ENCODE measurements at regions not wholly inside any gene's neighbourhood (a gene's known extent, or its start where the extent isn't known, plus 50 kb on each side); places are given as distances from the start of the nearest gene placed in this dataset.

GRCh38 chr15:100735129-100736053 is 133.0 kb downstream of the ASB7 start:
- no peak for DNase-seq (ENCODE audit: low read depth)

GRCh38 chr15:100737214-100737613 is 134.8 kb downstream of the ASB7 start:
- no peak for DNase-seq (ENCODE audit: low read depth)

GRCh38 chr15:100738614-100739013 is 136.2 kb downstream of the ASB7 start:
- DNase-seq (ENCODE audit: low read depth): no peak

GRCh38 chr15:100740138-100740537 is 137.7 kb downstream of the ASB7 start:
- DNase-seq (ENCODE audit: low read depth): no peak

- no peak for DNase-seq (ENCODE audit: low read depth)
These were observed 128.0 kb upstream of the ALDH1A3 start for GRCh38 chr15:100751585-100751984.

GRCh38 chr15:100753503-100753902 is 126.1 kb upstream of the ALDH1A3 start:
- DNase-seq (ENCODE audit: low read depth): peak; percentile 14

GRCh38 chr15:100757661-100758060 is 122.0 kb upstream of the ALDH1A3 start:
- DNase-seq (ENCODE audit: low read depth): no peak

GRCh38 chr15:100758555-100758954 is 121.1 kb upstream of the ALDH1A3 start:
- no peak for DNase-seq (ENCODE audit: low read depth)

- peak; percentile 87 for DNase-seq (ENCODE audit: low read depth)
These were observed 120.5 kb upstream of the ALDH1A3 start for GRCh38 chr15:100759106-100759505.

GRCh38 chr15:100759698-100760356 is 119.8 kb upstream of the ALDH1A3 start:
- peak; percentile 96 for DNase-seq (ENCODE audit: low read depth)

- DNase-seq (ENCODE audit: low read depth): no peak
These were observed 119.2 kb upstream of the ALDH1A3 start for GRCh38 chr15:100760357-100760903.

- no peak for DNase-seq (ENCODE audit: low read depth)
These were observed 118.2 kb upstream of the ALDH1A3 start for GRCh38 chr15:100761290-100761935.

GRCh38 chr15:100762289-100762688 is 117.3 kb upstream of the ALDH1A3 start:
- no peak for DNase-seq (ENCODE audit: low read depth)

GRCh38 chr15:100762913-100763834 is 116.5 kb upstream of the ALDH1A3 start:
- DNase-seq (ENCODE audit: low read depth): peak; percentile 40

GRCh38 chr15:100763835-100764750 is 115.5 kb upstream of the ALDH1A3 start:
- no peak for DNase-seq (ENCODE audit: low read depth)

- peak; percentile 95 for DNase-seq (ENCODE audit: low read depth)
These were observed 114.7 kb upstream of the ALDH1A3 start for GRCh38 chr15:100764778-100765466.

- no peak for DNase-seq (ENCODE audit: low read depth)
These were observed 114.0 kb upstream of the ALDH1A3 start for GRCh38 chr15:100765467-100766241.

GRCh38 chr15:100766243-100767000 is 113.2 kb upstream of the ALDH1A3 start:
- DNase-seq (ENCODE audit: low read depth): no peak
